ENCODE measurements at regions not wholly inside any gene's neighbourhood (a gene's known extent, or its start where the extent isn't known, plus 50 kb on each side); places are given as distances from the start of the nearest gene placed in this dataset.

- peak; percentile 81 for TF ChIP-seq ATF2 (IDR thresholded peaks at IDR 0.05; ENCODE audit: low read length)
- no peak for TF ChIP-seq CUX1 (IDR thresholded peaks at IDR 0.05; ENCODE audit: insufficient replicate concordance, low read depth, low read length)
- TF ChIP-seq ZBTB4 (CRISPR knock-in tag; IDR thresholded peaks at IDR 0.05): no peak
- TF ChIP-seq FOXK2 (IDR thresholded peaks at IDR 0.05): no peak
- TF ChIP-seq CBX5 (IDR thresholded peaks at IDR 0.05; ENCODE audit: low read depth): no peak
- TF ChIP-seq SIN3A (IDR thresholded peaks at IDR 0.05; ENCODE audit: low read depth, low read length): no peak
- no peak for TF ChIP-seq BCLAF1 (IDR thresholded peaks at IDR 0.05)
- no peak for TF ChIP-seq ZNF622 (IDR thresholded peaks at IDR 0.05)
- TF ChIP-seq MXI1 (IDR thresholded peaks at IDR 0.05; ENCODE audit: low read depth, low read length): no peak
- no peak for TF ChIP-seq NFYB (IDR thresholded peaks at IDR 0.05; ENCODE audit: insufficient read depth, low read depth, low read length)
- TF ChIP-seq SMAD5 (IDR thresholded peaks at IDR 0.05; ENCODE audit: low read depth): no peak
- TF ChIP-seq ZBTB11 (CRISPR knock-in tag; IDR thresholded peaks at IDR 0.05): no peak
These were observed 488.4 kb downstream of the PREX1 start (continued) for GRCh38 chr20:48339190-48339985.
